MM.1S (cell line): ENCODE measurements at regions not wholly inside any gene's neighbourhood (a gene's known extent, or its start where the extent isn't known, plus 50 kb on each side); places are given as distances from the start of the nearest gene placed in this dataset.

Source experiments
- DNase-seq: peaks from one replicate; pipeline ENCODE4 v3.0.0-alpha.2; 2015
- H2AFZ ChIP-seq: fragments of 300-600 bp; sonication (generic); 2 replicates; pipeline ENCODE4 v1.6.0; 2016; ENCODE audit warnings: antibody characterized with exemption, low read length
- H3F3A ChIP-seq: fragments of 300-600 bp; sonication (generic); 2 replicates; pipeline ENCODE4 v1.6.1; 2016; ENCODE audit warnings: mild to moderate bottlenecking, antibody characterized with exemption, low read length, moderate library complexity, mixed read lengths; ENCODE audit not compliant: insufficient read depth
- H3K27ac ChIP-seq: fragments of 300-600 bp; sonication (generic); 2 replicates; pipeline ENCODE4 v1.5.1; 2016; ENCODE audit warnings: mild to moderate bottlenecking, low read length
- H3K27me3 ChIP-seq: fragments of 300-600 bp; sonication (generic); replicated peaks from 2 replicates; pipeline ENCODE4 v1.6.0; 2016; ENCODE audit warnings: low read length; ENCODE audit not compliant: insufficient read depth
- H3K36me3 ChIP-seq: fragments of 300-600 bp; sonication (generic); replicated peaks from 2 replicates; pipeline ENCODE4 v1.6.1; 2016; ENCODE audit warnings: mild to moderate bottlenecking, low read length, mixed read lengths; ENCODE audit not compliant: insufficient read depth
- H3K4me1 ChIP-seq: fragments of 300-600 bp; sonication (generic); 2 replicates; pipeline ENCODE4 v1.6.1; 2016; ENCODE audit warnings: low read length, mixed read lengths
- H3K4me2 ChIP-seq: fragments of 300-600 bp; sonication (generic); 2 replicates; pipeline ENCODE4 v1.6.0; 2016; ENCODE audit warnings: low read depth, low read length
- H3K4me3 ChIP-seq: fragments of 300-600 bp; sonication (generic); 2 replicates; pipeline ENCODE4 v1.5.1; 2016; ENCODE audit warnings: low read length, mixed read lengths
- H3K79me2 ChIP-seq: fragments of 300-600 bp; sonication (generic); 2 replicates; pipeline ENCODE4 v1.6.1; 2016; ENCODE audit warnings: mixed run types, low read length, mixed read lengths
- H3K9ac ChIP-seq: fragments of 300-600 bp; sonication (generic); 2 replicates; pipeline ENCODE4 v1.6.1; 2016; ENCODE audit warnings: low read length, mixed read lengths
- H3K9me2 ChIP-seq: fragments of 300-600 bp; sonication (generic); replicated peaks from 2 replicates; pipeline ENCODE4 v1.6.1; 2016; ENCODE audit warnings: mild to moderate bottlenecking, low read length, mixed read lengths; ENCODE audit not compliant: insufficient read depth
- H3K9me3 ChIP-seq: fragments of 300-600 bp; sonication (generic); replicated peaks from 2 replicates; pipeline ENCODE4 v1.6.1; 2016; ENCODE audit warnings: mild to moderate bottlenecking, low read length, mixed read lengths; ENCODE audit not compliant: insufficient read depth
- H4K20me1 ChIP-seq: fragments of 300-600 bp; sonication (generic); 2 replicates; pipeline ENCODE4 v1.6.1; 2016; ENCODE audit warnings: mild to moderate bottlenecking, low read length, moderate library complexity, mixed read lengths; ENCODE audit not compliant: insufficient read depth
- CTCF ChIP-seq: fragments of 300-600 bp; sonication (generic); IDR thresholded peaks from 2 replicates; pipeline ENCODE4 v1.5.1; 2016; ENCODE audit warnings: antibody characterized with exemption, low read length, mixed read lengths
- EZH2 ChIP-seq: fragments of 300-600 bp; sonication (generic); optimal IDR thresholded peaks from 2 replicates; pipeline ENCODE3; 2017; ENCODE audit warnings: low read depth, mild to moderate bottlenecking, antibody characterized with exemption, low read length, mixed read lengths
- EZH2phosphoT487 ChIP-seq: fragments of 300-600 bp; sonication (generic); IDR thresholded peaks from 2 replicates; pipeline ENCODE4 v1.6.1; 2018; ENCODE audit warnings: antibody characterized with exemption, low read length

- H3K4me2 ChIP-seq: peak overlapping the region; percentile 82
- no peak for TF ChIP-seq CTCF
- TF ChIP-seq EZH2phosphoT487: no peak
- TF ChIP-seq EZH2: no peak
- H3K27ac ChIP-seq: peak overlapping the region; percentile 81
- H3K9me2 ChIP-seq: no peaks in the 10 kb centered on the region
- peak overlapping the region; percentile 53 for H3K4me3 ChIP-seq
- H2AFZ ChIP-seq: peak overlapping the region; percentile 26
- H3K9me3 ChIP-seq: no peaks in the 10 kb centered on the region
- DNase-seq: peak; percentile 89
- H3K9ac ChIP-seq: peak overlapping the region; percentile 54
- peaks cover 26% of the 10 kb centered on the region for H3K79me2 ChIP-seq
- H3F3A ChIP-seq: peaks cover 31% of the 10 kb centered on the region
- H4K20me1 ChIP-seq: no peaks in the 10 kb centered on the region
- H3K4me1 ChIP-seq: peaks cover 53% of the 10 kb centered on the region
- no peaks in the 10 kb centered on the region for H3K36me3 ChIP-seq
- no peaks in the 10 kb centered on the region for H3K27me3 ChIP-seq
These were observed 82.6 kb upstream of the PREP start for GRCh38 chr6:105485456-105485855.

- peak overlapping the region; percentile 53 for H3K4me3 ChIP-seq
- peak overlapping the region; percentile 26; the same call in 1 of the 2 replicates for H2AFZ ChIP-seq
- peak overlapping the region; percentile 54 for H3K9ac ChIP-seq
- no peaks in the 10 kb centered on the region for H3K27me3 ChIP-seq
- H3K79me2 ChIP-seq: peaks cover 26% of the 10 kb centered on the region
- H3K36me3 ChIP-seq: no peaks in the 10 kb centered on the region
- H3K4me2 ChIP-seq: peak overlapping the region; percentile 82
- H3K9me3 ChIP-seq: no peaks in the 10 kb centered on the region
- TF ChIP-seq EZH2 (no peak), EZH2phosphoT487 (no peak), CTCF (peak; percentile 92)
- peaks cover 30% of the 10 kb centered on the region for H3F3A ChIP-seq
- peak overlapping the region; percentile 81 for H3K27ac ChIP-seq
- H3K9me2 ChIP-seq: no peaks in the 10 kb centered on the region
- H4K20me1 ChIP-seq: no peaks in the 10 kb centered on the region
- DNase-seq: peak; percentile 71
- peaks cover 46% of the 10 kb centered on the region for H3K4me1 ChIP-seq
These were observed 81.6 kb upstream of the PREP start for GRCh38 chr6:105484238-105485161.

GRCh38 chr6:105483492-105483891 lies 80.6 kb upstream of the PREP start:
- H4K20me1 ChIP-seq: no peaks in the 10 kb centered on the region
- H3K27ac ChIP-seq: no peak overlapping the region
- peaks cover 36% of the 10 kb centered on the region for H3K4me1 ChIP-seq
- DNase-seq: no peak
- TF ChIP-seq EZH2phosphoT487 (no peak), CTCF (no peak), EZH2 (no peak)
- no peak overlapping the region for H2AFZ ChIP-seq
- no peak overlapping the region for H3K4me3 ChIP-seq
- peaks cover 26% of the 10 kb centered on the region for H3F3A ChIP-seq
- H3K9me3 ChIP-seq: no peaks in the 10 kb centered on the region
- H3K27me3 ChIP-seq: no peaks in the 10 kb centered on the region
- no peaks in the 10 kb centered on the region for H3K36me3 ChIP-seq
- H3K4me2 ChIP-seq: peak overlapping the region; percentile 82; the same call in 1 of the 2 replicates
- H3K9me2 ChIP-seq: no peaks in the 10 kb centered on the region
- H3K79me2 ChIP-seq: peaks cover 26% of the 10 kb centered on the region
- no peak overlapping the region for H3K9ac ChIP-seq
